ENCODE measurements at regions not wholly inside any gene's neighbourhood (a gene's known extent, or its start where the extent isn't known, plus 50 kb on each side); places are given as distances from the start of the nearest gene placed in this dataset.

- DNase-seq (ENCODE audit: extremely low read depth in 1 of 11, low read depth in 9 of 11, low spot score in 4 of 11) = no peak
Measured at GRCh38 chr2:43171789-43172188, 54.6 kb downstream of the ZFP36L2 start.

- no peak for DNase-seq (ENCODE audit: extremely low read depth in 1 of 11, low read depth in 9 of 11, low spot score in 4 of 11)
Measured at GRCh38 chr2:43170405-43171105, 55.9 kb downstream of the ZFP36L2 start.

- no peak for DNase-seq (ENCODE audit: extremely low read depth in 1 of 11, low read depth in 9 of 11, low spot score in 4 of 11)
Measured at GRCh38 chr2:43169987-43170386, 56.4 kb downstream of the ZFP36L2 start.

- DNase-seq (ENCODE audit: extremely low read depth in 1 of 11, low read depth in 9 of 11, low spot score in 4 of 11) = no peak
Measured at GRCh38 chr2:43169099-43169945, 57.1 kb downstream of the ZFP36L2 start.

- no peak for DNase-seq (ENCODE audit: extremely low read depth in 1 of 11, low read depth in 9 of 11, low spot score in 4 of 11)
Measured at GRCh38 chr2:43168016-43168369, 58.4 kb downstream of the ZFP36L2 start.

GRCh38 chr2:43165378-43166069 is 60.9 kb downstream of the ZFP36L2 start:
- DNase-seq (ENCODE audit: extremely low read depth in 1 of 11, low read depth in 9 of 11, low spot score in 4 of 11) = no peak

GRCh38 chr2:43164686-43165085 is 61.7 kb downstream of the ZFP36L2 start:
- no peak for DNase-seq (ENCODE audit: extremely low read depth in 1 of 11, low read depth in 9 of 11, low spot score in 4 of 11)

- DNase-seq (ENCODE audit: extremely low read depth in 1 of 11, low read depth in 9 of 11, low spot score in 4 of 11) = no peak
Measured at GRCh38 chr2:43163584-43164270, 62.7 kb downstream of the ZFP36L2 start.

- no peak for DNase-seq (ENCODE audit: extremely low read depth in 1 of 11, low read depth in 9 of 11, low spot score in 4 of 11)
Measured at GRCh38 chr2:43162511-43162776, 64.0 kb downstream of the ZFP36L2 start.

GRCh38 chr2:43161650-43162510 is 64.5 kb downstream of the ZFP36L2 start:
- no peak for DNase-seq (ENCODE audit: extremely low read depth in 1 of 11, low read depth in 9 of 11, low spot score in 4 of 11)

GRCh38 chr2:43160778-43161177 is 65.6 kb downstream of the ZFP36L2 start:
- no peak for DNase-seq (ENCODE audit: extremely low read depth in 1 of 11, low read depth in 9 of 11, low spot score in 4 of 11)

- no peak for DNase-seq (ENCODE audit: extremely low read depth in 1 of 11, low read depth in 9 of 11, low spot score in 4 of 11)
Measured at GRCh38 chr2:43159797-43160196, 66.6 kb downstream of the ZFP36L2 start.

GRCh38 chr2:43158259-43158880 is 68.0 kb downstream of the ZFP36L2 start:
- no peak for DNase-seq (ENCODE audit: extremely low read depth in 1 of 11, low read depth in 9 of 11, low spot score in 4 of 11)

- no peak for DNase-seq (ENCODE audit: extremely low read depth in 1 of 11, low read depth in 9 of 11, low spot score in 4 of 11)
Measured at GRCh38 chr2:43157506-43158246, 68.7 kb downstream of the ZFP36L2 start.

- no peak for DNase-seq (ENCODE audit: extremely low read depth in 1 of 11, low read depth in 9 of 11, low spot score in 4 of 11)
Measured at GRCh38 chr2:43155851-43156411, 70.5 kb downstream of the ZFP36L2 start.

GRCh38 chr2:43154685-43155084 is 71.7 kb downstream of the ZFP36L2 start:
- DNase-seq (ENCODE audit: extremely low read depth in 1 of 11, low read depth in 9 of 11, low spot score in 4 of 11) = no peak

All from renal cortex interstitium (tissue), 11 donors.